ENCODE measurements at regions not wholly inside any gene's neighbourhood (a gene's known extent, or its start where the extent isn't known, plus 50 kb on each side); places are given as distances from the start of the nearest gene placed in this dataset.

GRCh38 chr16:6048017-6048416 is 950.4 kb upstream of the EEF2KMT start:
- TF ChIP-seq POLR2A (IDR thresholded peaks at IDR 0.05) (no peak), CTCF (IDR thresholded peaks at IDR 0.05) (no peak), EP300 (IDR thresholded peaks at IDR 0.05) (no peak)
